Stimulated activated CD4-positive, alpha-beta T cell treated with anti-CD3 and anti-CD28 coated beads, Interleukin-1b, Interleukin-23, amount 100 ng/mL, for 4 hours (primary cell): ENCODE measurements at regions not wholly inside any gene's neighbourhood (a gene's known extent, or its start where the extent isn't known, plus 50 kb on each side); places are given as distances from the start of the nearest gene placed in this dataset.
"Not testable (repeated sequence)": the region's sequence is repeated elsewhere in the genome, so short reads cannot be mapped to it uniquely, and the experiment has no call there.

ENCODE experiments used
- DNase-seq, 2 donors: peaks; one replicate each; pipeline ENCODE4 v3.0.0-alpha.2; 2020; ENCODE audit warnings: low read depth in 2 of 2

DNA sequence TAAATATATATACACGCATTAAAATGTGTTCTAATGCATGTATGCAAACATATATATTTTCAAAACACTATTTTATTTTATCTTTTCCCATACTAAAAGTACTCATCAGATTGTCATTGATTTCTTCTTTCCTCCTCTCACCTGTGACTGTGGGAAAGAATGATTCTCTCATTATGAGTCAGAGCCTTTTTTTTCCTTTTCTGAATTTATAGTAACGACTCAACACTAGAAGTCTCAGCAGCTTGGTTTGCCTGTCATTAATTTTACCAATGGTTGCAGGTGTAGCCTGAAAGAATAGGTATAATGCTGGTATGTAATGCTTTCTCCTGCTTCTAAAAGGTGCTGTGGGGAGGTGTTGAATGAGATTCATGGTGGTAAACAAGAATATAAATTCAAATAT is 328.7 kb downstream of the UTRN start:
- DNase-seq, result no peak

DNA sequence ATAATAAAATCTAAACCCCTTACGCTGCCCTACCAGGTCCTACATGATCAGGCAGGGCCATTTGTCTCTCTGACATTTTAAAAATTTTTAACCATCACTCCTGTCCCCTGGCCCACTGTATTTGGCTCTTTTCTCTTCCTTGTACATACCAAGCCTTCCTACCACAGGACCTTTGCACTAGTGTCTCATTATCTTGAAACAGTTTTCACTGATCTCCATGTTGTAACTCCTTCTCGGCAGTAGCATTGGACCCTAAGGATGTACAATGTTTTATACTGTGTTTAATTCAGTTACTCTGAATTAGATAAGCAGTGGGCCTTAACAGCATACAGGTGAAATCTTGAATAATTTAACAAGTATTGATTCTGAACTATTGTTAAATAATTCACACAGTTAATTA is 330.7 kb downstream of the UTRN start:
- no peak for DNase-seq

DNA sequence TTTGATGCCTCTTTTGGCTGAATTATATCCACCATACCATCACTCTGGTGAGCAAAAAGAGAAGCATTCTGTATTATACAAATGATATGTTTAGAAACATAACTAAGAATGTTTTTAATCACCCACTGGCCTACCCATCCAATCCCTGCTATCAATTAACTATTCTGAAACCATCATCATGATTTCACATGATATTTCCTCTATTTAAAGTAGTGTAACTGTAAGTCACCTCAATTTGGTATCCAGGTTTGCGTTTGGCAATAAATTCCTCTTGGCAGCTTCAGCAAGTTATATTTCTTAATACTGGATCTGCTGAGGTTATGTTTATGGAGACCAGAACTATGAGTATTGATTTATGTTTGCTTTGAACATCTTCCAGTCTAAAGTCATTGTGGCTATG is 332.1 kb downstream of the UTRN start:
- no peak for DNase-seq

DNA sequence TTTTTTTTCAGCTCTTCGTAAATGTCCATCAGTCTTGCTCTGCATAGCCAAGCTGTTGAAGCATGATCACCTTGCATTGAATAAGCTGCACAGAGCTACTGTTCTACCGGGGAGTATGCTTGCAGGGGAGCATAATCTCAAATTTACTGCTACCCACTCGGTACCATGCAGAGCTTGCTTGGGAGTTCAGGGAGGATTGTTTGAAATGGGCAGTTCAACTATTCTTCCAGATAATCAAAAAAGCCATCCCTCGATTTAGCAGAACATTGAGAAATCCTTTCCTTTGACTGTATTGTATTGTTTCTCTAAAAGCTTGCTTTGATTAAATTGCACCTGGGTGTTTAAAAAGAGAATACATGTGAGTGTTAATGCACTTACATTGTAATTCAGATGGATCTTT is 332.6 kb downstream of the UTRN start:
- no peak for DNase-seq

DNA sequence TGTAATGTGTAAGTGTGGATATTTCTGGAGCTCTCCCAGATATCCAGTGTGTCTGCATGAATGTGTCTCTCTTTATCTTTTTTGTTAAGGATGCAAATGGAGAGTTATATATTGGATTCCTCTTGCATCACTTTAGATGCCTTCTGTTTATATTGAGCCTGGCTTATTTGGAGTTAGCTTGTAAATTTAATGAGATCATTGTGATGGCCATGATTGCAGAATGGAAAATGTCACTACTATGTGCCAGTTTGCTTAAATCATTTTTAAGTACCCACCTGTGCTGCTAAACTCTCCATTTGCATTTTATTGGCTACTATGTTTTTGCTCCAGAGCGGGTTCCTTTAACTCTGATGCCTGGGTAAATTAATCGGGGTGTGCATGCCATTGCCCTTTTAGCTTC is 334.8 kb downstream of the UTRN start:
- no peak for DNase-seq

DNA sequence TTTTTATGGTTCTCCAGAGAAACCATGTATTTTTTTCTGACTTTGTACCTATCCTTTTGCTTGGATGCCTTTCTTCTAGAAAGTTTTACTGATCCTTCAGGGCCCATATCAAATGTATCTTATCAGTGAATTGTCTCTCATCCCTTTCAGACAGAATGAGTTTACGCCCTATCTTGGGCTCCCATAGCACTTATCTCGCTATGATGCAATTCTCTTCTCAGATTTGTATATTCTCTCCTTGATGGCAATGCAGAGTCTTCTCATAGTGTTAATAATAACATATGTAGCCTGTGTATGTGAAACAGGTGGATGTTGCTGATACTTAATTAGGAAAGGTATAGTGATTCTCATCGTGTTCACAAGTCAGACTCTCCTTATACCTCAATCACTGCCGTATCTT is 336.2 kb downstream of the UTRN start:
- DNase-seq, result no peak

DNA sequence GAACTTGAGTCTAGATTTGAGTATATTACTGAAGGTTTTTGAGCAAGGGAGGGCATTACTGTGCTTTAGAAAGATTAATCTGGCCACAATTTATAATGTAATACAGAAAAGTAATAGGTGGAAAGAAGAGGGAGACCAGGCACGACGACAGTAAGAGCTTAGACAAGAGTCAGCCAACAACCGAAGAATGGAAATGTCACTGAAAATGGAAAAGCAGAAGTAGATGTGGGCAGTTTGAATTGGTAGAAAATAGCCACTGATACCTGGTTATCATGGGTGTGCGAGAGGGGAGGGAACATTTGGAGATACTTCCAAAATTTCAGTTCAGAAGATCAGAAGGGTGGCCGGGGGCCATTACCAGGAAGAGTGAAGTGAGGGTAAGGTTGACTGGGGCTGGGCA is 339.1 kb downstream of the UTRN start:
- DNase-seq, result no peak

DNA sequence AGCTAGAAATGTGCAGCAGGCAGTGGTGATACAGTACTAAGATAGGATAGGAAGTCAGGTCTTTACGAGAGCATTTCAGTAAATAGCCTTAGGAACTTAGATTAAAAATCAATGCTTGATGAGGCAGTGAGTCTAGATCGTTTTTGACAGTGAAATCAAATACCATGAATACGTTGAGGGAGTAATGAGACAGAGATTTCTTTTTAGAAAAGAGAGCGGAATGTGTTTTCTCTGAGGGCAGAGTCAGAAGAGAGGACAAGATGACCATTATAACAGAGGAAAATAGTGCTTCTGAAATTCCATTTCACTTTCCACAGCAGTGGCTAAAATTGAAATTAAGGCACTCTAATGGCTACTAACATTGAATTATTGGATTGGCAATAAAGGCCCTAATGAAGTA is 339.6 kb downstream of the UTRN start:
- no peak for DNase-seq

DNA sequence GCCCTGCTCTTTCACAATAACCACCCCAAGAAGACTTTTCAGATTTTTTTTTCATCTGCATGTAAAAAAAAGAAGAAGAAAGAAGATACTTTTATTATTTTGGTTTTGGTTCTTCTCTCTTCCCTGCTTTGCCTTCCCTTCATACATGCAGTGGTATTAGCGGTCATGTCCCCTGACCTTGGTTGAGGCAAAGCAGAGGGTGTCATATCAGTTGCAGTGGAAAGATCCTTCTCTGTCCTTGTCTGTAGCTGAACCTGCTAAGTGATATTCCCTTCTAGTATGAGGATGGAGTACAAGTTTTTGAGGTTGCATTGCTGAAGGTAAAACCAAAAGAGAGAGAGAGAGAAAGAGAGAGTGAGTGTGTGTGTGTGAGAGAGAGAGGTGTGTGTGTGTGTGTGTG is 345.7 kb downstream of the UTRN start:
- DNase-seq, result no peak

DNA sequence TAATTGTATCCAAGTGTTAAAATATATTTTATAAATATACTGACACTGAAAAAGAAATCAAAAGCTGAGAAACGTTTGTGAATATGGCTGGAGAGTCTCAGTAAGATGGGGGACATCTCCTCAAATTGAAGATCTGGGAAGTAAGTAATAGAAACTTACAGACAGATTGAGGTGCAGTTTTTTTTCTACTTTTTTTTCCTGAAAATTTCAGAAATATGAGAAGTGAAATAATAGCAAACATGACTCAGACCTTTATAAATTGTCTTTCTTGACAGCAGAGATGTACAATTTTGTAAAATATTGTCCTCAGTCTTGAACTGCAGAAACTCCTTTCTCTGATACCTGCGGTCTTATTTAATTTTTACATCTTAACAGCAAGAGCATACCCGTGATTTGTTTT is 347.1 kb downstream of the UTRN start:
- no peak for DNase-seq

DNA sequence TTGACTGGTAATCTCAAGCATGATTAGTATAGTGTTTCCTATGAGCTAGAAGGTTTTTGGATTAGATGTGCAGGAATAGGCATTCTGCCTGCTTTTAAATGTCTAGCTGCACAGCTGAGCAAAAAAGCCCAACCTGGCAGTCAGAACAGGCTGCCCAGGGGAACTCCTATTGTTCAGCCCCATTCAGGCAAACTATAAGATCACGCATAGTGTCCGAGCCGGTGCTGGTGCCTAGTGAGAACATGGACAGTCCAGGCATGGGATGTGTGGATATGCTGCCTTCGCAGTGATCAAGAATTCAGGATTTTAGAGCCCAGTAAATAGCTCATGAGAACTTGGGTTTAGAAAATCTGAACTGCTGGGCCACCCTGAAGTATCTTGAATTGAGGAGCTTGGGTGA is 348.8 kb downstream of the UTRN start:
- DNase-seq, result no peak

DNA sequence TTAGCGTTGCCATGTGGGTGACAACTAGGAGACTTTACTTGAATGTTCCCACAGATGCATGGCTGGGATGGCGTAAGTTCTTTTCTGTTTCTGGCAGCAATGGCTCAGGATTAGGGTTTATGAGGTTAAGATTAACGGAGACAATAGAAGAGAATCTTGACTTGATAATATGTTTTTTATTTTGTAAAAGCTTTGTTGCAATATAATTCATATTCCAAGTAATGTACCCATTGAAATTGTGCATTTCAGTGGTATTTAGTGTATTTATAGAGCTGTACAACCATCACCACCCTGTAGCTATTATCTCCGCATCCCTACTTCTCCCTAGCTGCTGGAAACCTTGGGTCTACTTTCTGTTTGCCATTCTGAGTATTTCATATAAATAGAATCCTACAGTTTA is 349.2 kb downstream of the UTRN start:
- DNase-seq, result no peak

DNA sequence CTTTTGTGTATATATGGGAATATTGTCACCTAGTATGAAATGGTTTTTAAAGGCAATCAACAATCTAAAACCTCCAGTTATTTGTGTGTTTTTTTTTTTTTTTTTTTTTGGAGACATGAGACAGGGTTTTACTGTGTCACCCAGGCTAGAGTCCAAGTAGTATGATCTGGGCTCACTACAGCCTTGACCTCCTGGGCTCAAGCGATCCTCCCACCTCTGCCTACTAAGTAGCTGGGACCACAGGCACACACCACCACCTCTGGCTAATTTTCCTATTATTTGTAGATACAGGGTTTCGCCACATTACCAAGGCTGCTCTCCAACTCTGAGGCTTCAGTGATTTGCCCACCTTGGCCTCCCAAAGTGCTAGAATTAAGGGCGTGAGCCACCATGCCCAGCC is 349.9 kb downstream of the UTRN start:
- no peak for DNase-seq

DNA sequence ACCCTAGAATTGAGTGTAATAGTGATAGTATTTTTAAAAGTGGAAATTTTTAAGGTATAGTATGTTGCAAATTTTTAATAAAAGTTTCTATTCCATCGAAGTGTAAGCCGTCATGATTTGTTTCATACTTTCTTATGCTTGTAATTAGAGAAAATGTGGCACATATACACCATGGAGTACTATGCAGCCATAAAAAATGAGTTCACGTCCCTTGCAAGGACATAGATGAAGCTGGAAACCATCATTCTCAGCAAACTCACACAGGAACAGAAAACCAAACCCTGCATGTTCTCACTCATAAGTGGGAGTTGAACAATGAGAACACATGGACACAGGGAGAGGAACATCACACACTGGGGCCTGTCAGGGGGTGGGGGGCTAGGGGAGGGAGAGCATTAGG is 350.9 kb downstream of the UTRN start:
- DNase-seq, result not testable (repeated sequence)

DNA sequence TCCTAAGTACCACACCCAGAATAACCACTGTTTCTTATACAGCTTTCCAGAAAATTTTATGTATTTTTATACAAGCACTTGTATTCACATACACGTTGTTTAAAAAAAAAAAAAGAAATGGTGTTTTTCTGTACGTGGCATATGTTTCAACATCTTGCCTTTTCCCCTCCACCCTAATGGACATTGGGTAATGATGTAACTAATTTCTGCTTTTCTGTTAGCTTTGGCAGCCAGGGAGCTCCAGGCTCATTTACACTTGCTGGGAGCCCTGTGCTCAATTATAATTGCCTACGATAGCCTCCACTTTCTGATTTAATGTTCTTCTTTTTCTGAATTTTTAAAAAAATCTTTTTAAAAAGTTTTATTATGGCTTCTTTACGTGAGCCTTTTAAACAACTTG is 352.4 kb downstream of the UTRN start:
- no peak for DNase-seq

DNA sequence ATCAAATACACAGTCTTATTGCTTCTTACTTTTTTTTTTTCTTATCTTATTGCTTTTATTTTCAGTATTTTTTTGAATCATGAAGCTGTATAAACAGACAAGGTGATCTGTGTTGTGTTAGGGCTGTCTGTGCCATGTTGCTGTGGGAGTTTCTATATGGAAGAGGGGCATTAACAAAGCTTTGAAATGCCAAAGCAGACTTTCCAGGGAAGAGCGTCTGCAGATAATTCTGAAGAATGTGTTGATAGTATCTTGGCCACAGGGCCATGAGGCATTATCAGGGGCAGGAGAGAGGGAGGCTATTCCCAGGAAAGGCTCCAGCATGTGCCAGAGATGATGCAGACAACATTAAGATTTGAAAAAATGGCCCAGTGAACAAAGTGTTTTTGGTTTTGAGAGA is 354.5 kb downstream of the UTRN start:
- DNase-seq, result no peak

DNA sequence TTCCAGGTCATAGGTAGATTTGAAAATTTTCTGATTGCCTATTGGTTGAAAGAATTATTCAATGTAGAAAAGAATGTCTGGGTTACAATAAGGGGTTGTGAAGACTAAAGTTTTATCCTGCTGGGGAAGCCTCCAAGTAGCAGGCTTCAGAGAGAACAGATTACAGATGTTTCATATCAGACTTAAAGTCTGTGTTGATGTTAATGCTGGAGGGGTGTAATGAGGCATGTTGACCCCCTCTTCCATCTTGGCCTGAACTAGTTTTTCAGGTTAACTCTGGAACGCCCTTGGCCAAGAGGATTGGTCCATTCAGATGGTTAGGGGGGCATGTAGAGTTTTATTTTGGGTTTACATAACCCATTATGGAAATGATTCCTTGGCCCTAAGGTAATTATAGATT is 356.2 kb downstream of the UTRN start:
- DNase-seq, result no peak

DNA sequence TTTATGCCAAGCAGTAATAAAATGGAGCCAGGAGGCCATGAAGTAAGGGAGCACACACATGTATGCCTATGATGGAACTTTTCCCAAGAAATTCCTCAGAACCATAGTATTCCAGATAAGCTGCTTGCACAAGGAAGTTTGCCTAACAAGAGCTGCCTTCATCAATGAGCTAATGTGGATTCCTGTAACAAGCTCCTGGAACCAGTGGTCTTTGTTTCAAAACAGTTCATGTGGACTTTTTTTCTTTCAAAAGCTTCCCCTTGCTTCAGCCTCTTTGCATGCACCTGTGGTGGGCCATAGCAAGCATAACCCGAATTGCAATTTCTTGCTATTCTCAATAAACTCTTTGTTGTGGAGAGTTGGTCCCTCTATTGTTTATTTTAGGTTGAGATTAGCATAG is 359.6 kb downstream of the UTRN start:
- DNase-seq, result no peak

DNA sequence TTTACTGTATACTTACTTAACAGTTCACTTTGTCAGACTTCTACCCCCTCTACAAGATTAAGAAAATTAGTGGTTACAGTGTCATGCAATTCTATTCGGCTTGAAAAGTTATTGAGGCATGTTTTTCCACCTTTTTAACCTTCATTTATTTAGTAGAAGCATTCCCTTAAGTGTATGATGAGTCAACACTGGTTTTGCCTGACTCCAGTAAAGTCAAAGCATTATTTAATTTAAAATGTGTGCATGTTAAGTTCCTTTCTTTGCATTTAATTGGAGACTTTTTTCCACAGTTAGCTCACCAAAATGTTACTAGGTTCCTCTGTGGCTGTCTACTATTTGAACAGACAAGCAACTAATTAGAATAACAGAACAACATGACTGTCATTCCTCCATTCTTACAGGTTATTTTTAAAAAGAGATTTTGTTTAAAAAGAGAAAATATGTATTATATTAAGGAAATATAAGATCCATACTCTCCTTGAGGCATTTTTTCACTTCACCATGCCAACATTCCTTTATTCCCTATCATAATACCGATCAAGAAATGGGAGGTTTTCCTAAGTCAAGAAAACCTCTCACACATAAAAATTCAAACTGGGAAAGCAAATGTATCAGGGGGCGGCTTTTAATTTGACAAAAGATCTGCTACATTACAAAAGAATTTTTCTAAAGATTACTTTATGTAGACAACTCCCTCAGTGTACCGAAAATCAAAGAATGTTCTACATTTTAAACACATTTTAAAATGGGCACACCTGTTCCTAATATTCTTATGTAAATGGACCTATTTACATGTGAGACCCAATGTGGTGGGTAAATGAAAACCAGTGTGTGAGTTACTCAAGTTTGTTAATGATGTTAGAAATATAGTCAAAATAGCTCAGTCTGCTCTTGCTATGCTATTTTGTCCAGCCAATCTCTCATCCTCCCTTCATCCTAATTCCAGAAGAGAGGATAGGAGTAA is 361.2 kb downstream of the UTRN start:
- DNase-seq, result no peak

DNA sequence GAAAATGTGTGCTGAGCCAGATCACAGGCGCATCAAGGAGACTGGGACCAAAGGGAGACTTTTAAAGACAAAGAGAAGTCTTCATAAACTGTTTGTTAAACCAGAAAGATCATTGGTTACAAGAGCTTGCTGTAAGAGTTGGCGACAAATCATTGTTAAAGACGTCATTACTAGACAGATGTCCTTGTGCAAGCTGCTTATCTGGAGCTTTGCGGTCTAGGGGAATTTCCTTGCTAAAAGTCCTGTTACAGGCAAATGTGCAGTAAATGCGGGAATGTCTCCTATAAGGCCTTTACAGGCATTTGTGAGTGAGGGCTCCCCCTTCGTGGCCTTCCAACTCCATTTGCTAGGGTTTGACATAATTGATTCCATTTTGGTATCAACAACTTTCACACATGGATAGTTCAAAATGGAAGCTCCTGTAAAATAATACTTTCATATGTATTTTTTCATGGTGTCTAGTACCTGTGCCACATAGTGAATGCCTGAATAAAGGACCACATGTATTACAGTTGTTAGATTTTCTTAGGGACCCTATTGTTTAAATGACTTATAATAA is 362.4 kb downstream of the UTRN start:
- DNase-seq, result no peak

DNA sequence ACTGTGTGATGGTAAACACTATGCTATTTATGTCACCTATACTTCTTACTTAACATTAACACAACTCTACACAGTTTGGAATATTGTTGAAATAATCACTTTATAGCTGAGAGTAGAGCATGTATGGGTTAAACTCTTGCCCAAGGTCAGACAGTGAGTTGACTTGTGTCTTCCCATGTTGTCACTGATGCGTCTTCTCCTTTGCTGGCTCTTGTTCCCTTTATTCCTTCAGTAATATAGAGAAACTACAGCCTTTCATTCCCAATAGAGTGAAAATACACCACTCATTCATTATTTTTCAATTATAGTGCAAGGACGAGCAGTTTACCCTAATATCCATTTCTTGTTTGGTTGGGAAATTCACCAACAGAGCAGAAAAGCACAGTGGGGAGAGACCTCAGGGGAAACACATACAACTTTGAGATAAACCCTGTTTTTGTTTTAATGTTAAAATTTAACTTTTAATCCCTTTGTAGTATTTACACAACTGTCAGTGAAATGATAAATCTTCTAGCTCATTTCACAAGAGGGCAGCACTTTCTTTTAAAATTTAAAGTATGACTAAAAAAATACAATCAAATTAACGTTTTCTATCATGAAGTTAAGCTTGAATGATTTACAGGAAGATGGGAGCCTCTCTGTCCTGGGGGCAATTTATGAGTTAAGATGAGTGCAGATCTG is 363.0 kb downstream of the UTRN start:
- DNase-seq, result no peak

DNA sequence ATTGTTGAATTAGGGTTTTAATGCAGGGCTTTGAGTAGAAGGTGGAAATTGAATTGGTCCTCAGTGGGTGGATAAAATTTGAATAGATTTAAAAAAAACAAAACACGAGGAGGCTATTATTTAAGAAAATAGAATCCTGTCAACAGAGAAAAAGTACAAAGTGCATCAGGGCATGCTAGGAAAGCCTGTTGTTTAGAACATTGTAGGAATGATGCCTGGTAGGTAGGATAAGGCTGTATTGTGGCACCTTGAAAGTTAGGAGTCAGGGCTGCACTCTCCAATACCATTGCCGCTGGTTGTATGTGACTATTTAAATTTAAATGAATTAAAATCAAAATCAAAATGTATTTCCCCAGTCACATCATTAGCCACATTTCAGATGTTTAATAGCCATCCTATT is 363.9 kb downstream of the UTRN start:
- DNase-seq, result no peak

DNA sequence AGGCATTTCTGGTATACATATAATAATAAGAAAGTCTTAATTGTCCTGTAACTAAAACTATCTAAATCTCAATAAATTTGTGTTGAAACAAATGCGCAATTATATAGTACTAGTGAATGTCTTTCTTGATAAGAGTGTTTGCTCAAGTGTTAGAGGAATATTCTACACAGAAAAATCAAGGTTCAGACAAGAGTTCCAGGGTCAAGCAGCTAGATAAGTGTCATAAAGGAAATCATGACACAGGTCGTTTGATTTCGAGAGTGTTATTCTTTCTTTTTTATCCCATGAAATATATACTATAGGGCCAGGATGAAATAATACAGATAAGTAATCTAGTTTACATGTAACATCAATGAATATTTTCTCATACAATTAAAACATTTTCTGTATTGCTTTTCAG is 366.1 kb downstream of the UTRN start:
- no peak for DNase-seq
